ENCODE measurements at regions not wholly inside any gene's neighbourhood (a gene's known extent, or its start where the extent isn't known, plus 50 kb on each side); places are given as distances from the start of the nearest gene placed in this dataset.

- TF ChIP-seq CTCF (IDR thresholded peaks at IDR 0.05): no peak
- no peak for TF ChIP-seq EP300 (IDR thresholded peaks at IDR 0.05)
- no peak for TF ChIP-seq POLR2A (IDR thresholded peaks at IDR 0.05)
Observed at GRCh38 chr2:183521911-183522310, 397.7 kb downstream of the NUP35 start.

Data from suprapubic skin (tissue), 3 donors.